Natural killer cell treated with Interleukin-12 subunit alpha and Interleukin-12 subunit beta and Interleukin-15 and Interleukin-18, amount 100 ng/mL, for 72 hours (primary cell): ENCODE measurements at regions not wholly inside any gene's neighbourhood (a gene's known extent, or its start where the extent isn't known, plus 50 kb on each side); places are given as distances from the start of the nearest gene placed in this dataset.
"Not testable (repeated sequence)": the region's sequence is repeated elsewhere in the genome, so short reads cannot be mapped to it uniquely, and the experiment has no call there.

Experiments
- ATAC-seq, 2 donors: fragments of 150-1000 bp; cut with Tn5 transposase in 1 of 2; sonication (Bioruptor Pico), chemical (Tn5 transposase) in 1 of 2; 2 replicates each; pipeline ENCODE4 v1.10.0; 2021
- DNase-seq: peaks from one replicate; pipeline ENCODE4 v3.0.0; 2022; ENCODE audit warnings: low spot score
- H3K27ac Mint-ChIP-seq, 2 donors: 1 replicate in 1 of 2; 2 replicates in 1 of 2; pipeline ENCODE4 v1.8.0; 2022; ENCODE audit warnings: mixed read lengths in 2 of 2, mild to moderate bottlenecking in 1 of 2, moderate library complexity in 1 of 2
- H3K27me3 Mint-ChIP-seq, 2 donors: 1 replicate in 1 of 2; 2 replicates in 1 of 2; pipeline ENCODE4 v1.8.0; 2022; ENCODE audit warnings: mixed read lengths in 2 of 2
- H3K36me3 Mint-ChIP-seq: one replicate; pipeline ENCODE4 v1.8.0; 2022; ENCODE audit warnings: mixed read lengths
- H3K4me1 Mint-ChIP-seq, 2 donors: 1 replicate in 1 of 2; 2 replicates in 1 of 2; pipeline ENCODE4 v1.8.0; 2022; ENCODE audit warnings: low read depth in 2 of 2, mixed read lengths in 2 of 2, mild to moderate bottlenecking in 1 of 2
- H3K4me3 Mint-ChIP-seq: one replicate; pipeline ENCODE4 v1.8.0; 2022; ENCODE audit warnings: mixed read lengths
- H3K9me3 Mint-ChIP-seq: 2 replicates; pipeline ENCODE4 v1.8.0; 2022; ENCODE audit warnings: mixed read lengths

- no peak overlapping the region for H3K27ac Mint-ChIP-seq
- no peak for DNase-seq
- no peaks in the 10 kb centered on the region for H3K4me1 Mint-ChIP-seq
- H3K4me3 Mint-ChIP-seq, result no peak overlapping the region
- no peak for ATAC-seq
- no peaks in the 10 kb centered on the region for H3K36me3 Mint-ChIP-seq
- peaks cover 12% of the 10 kb centered on the region for H3K9me3 Mint-ChIP-seq
- no peaks in the 10 kb centered on the region for H3K27me3 Mint-ChIP-seq
These were observed 141.8 kb downstream of the SIM1 start for GRCh38 chr6:100322886-100323285.

- DNase-seq, result no peak
- ATAC-seq, result no peak
- Mint-ChIP-seq H3K27me3 (no peaks in the 10 kb centered on the region), H3K9me3 (peaks cover 12% of the 10 kb centered on the region), H3K27ac (no peak overlapping the region), H3K36me3 (no peaks in the 10 kb centered on the region), H3K4me1 (no peaks in the 10 kb centered on the region), H3K4me3 (no peak overlapping the region)
These were observed 144.0 kb downstream of the SIM1 start for GRCh38 chr6:100320686-100321085.

GRCh38 chr6:100317031-100317430 is 147.7 kb downstream of the SIM1 start:
- DNase-seq (no peak), ATAC-seq (no peak)
- H3K27ac Mint-ChIP-seq, result no peak overlapping the region
- peaks cover 12% of the 10 kb centered on the region for H3K9me3 Mint-ChIP-seq
- H3K36me3 Mint-ChIP-seq, result no peaks in the 10 kb centered on the region
- H3K27me3 Mint-ChIP-seq, result peaks cover 0 to 9% of the 10 kb centered on the region in 2 donors
- no peak overlapping the region for H3K4me3 Mint-ChIP-seq
- H3K4me1 Mint-ChIP-seq, result no peaks in the 10 kb centered on the region

GRCh38 chr6:100314186-100314585 is 150.5 kb downstream of the SIM1 start:
- ATAC-seq, result no peak
- Mint-ChIP-seq H3K27me3 (peaks cover 0 to 9% of the 10 kb centered on the region in 2 donors), H3K4me3 (no peak overlapping the region), H3K4me1 (no peaks in the 10 kb centered on the region), H3K36me3 (no peaks in the 10 kb centered on the region), H3K27ac (no peak overlapping the region), H3K9me3 (peaks cover 2% of the 10 kb centered on the region)
- DNase-seq, result no peak

GRCh38 chr6:100311707-100312251 is 152.9 kb downstream of the SIM1 start:
- H3K36me3 Mint-ChIP-seq, result no peaks in the 10 kb centered on the region
- no peak overlapping the region for H3K4me3 Mint-ChIP-seq
- ATAC-seq (no peak), DNase-seq (no peak)
- H3K27me3 Mint-ChIP-seq, result peaks cover 0 to 16% of the 10 kb centered on the region in 2 donors
- H3K4me1 Mint-ChIP-seq, result no peaks in the 10 kb centered on the region
- no peak overlapping the region for H3K27ac Mint-ChIP-seq
- no peaks in the 10 kb centered on the region for H3K9me3 Mint-ChIP-seq

GRCh38 chr6:100309174-100309573 is 155.5 kb downstream of the SIM1 start:
- peaks cover 0 to 16% of the 10 kb centered on the region in 2 donors for H3K27me3 Mint-ChIP-seq
- DNase-seq (no peak), ATAC-seq (no peak)
- no peaks in the 10 kb centered on the region for H3K9me3 Mint-ChIP-seq
- no peaks in the 10 kb centered on the region for H3K4me1 Mint-ChIP-seq
- H3K36me3 Mint-ChIP-seq, result no peaks in the 10 kb centered on the region
- H3K27ac Mint-ChIP-seq, result no peak overlapping the region
- no peak overlapping the region for H3K4me3 Mint-ChIP-seq

GRCh38 chr6:100307561-100307960 is 157.2 kb downstream of the SIM1 start:
- H3K9me3 Mint-ChIP-seq, result no peaks in the 10 kb centered on the region
- H3K4me3 Mint-ChIP-seq, result no peak overlapping the region
- peaks cover 0 to 8% of the 10 kb centered on the region in 2 donors for H3K27me3 Mint-ChIP-seq
- ATAC-seq (no peak), DNase-seq (no peak)
- H3K27ac Mint-ChIP-seq, result no peak overlapping the region
- no peaks in the 10 kb centered on the region for H3K4me1 Mint-ChIP-seq
- H3K36me3 Mint-ChIP-seq, result no peaks in the 10 kb centered on the region

- DNase-seq, result no peak
- ATAC-seq, result no peak
- Mint-ChIP-seq H3K27ac (no peak overlapping the region), H3K36me3 (no peaks in the 10 kb centered on the region), H3K4me1 (no peaks in the 10 kb centered on the region), H3K27me3 (peaks cover 0 to 8% of the 10 kb centered on the region in 2 donors), H3K9me3 (no peaks in the 10 kb centered on the region), H3K4me3 (no peak overlapping the region)
These were observed 159.4 kb downstream of the SIM1 start for GRCh38 chr6:100305209-100305869.

GRCh38 chr6:100304575-100304974 is 160.1 kb downstream of the SIM1 start:
- Mint-ChIP-seq H3K27me3 (peaks cover 0 to 8% of the 10 kb centered on the region in 2 donors), H3K9me3 (no peaks in the 10 kb centered on the region), H3K36me3 (no peaks in the 10 kb centered on the region), H3K4me1 (no peaks in the 10 kb centered on the region), H3K27ac (no peak overlapping the region), H3K4me3 (no peak overlapping the region)
- DNase-seq (no peak), ATAC-seq (no peak)

- DNase-seq (no peak), ATAC-seq (no peak)
- H3K27me3 Mint-ChIP-seq, result no peaks in the 10 kb centered on the region
- H3K9me3 Mint-ChIP-seq, result no peaks in the 10 kb centered on the region
- no peaks in the 10 kb centered on the region for H3K36me3 Mint-ChIP-seq
- no peaks in the 10 kb centered on the region for H3K4me1 Mint-ChIP-seq
- H3K27ac Mint-ChIP-seq, result no peak overlapping the region
- H3K4me3 Mint-ChIP-seq, result no peak overlapping the region
These were observed 163.0 kb downstream of the SIM1 start for GRCh38 chr6:100301731-100302130.

GRCh38 chr6:100300221-100300736 is 164.4 kb downstream of the SIM1 start:
- H3K27ac Mint-ChIP-seq, result no peak overlapping the region
- ATAC-seq, result no peak
- H3K27me3 Mint-ChIP-seq, result no peaks in the 10 kb centered on the region
- H3K4me3 Mint-ChIP-seq, result no peak overlapping the region
- peaks cover 3% of the 10 kb centered on the region for H3K9me3 Mint-ChIP-seq
- H3K4me1 Mint-ChIP-seq, result no peaks in the 10 kb centered on the region
- no peak for DNase-seq
- H3K36me3 Mint-ChIP-seq, result no peaks in the 10 kb centered on the region

GRCh38 chr6:100296810-100297544 is 167.7 kb downstream of the SIM1 start:
- H3K4me3 Mint-ChIP-seq, result no peak overlapping the region
- H3K36me3 Mint-ChIP-seq, result no peaks in the 10 kb centered on the region
- peaks cover 3% of the 10 kb centered on the region for H3K9me3 Mint-ChIP-seq
- H3K4me1 Mint-ChIP-seq, result no peaks in the 10 kb centered on the region
- ATAC-seq, result no peak
- no peak for DNase-seq
- H3K27me3 Mint-ChIP-seq, result no peaks in the 10 kb centered on the region
- no peak overlapping the region for H3K27ac Mint-ChIP-seq

- H3K36me3 Mint-ChIP-seq, H3K27me3 Mint-ChIP-seq, H3K4me1 Mint-ChIP-seq, ATAC-seq, DNase-seq, H3K27ac Mint-ChIP-seq, H3K4me3 Mint-ChIP-seq, H3K9me3 Mint-ChIP-seq: not testable (repeated sequence)
These were observed 169.5 kb downstream of the SIM1 start for GRCh38 chr6:100295172-100295571.

- peaks cover 0 to 3% of the 10 kb centered on the region in 2 donors for H3K27me3 Mint-ChIP-seq
- H3K4me1 Mint-ChIP-seq, result no peaks in the 10 kb centered on the region
- DNase-seq, result no peak
- H3K27ac Mint-ChIP-seq, result no peak overlapping the region
- no peak overlapping the region for H3K4me3 Mint-ChIP-seq
- H3K9me3 Mint-ChIP-seq, result no peaks in the 10 kb centered on the region
- H3K36me3 Mint-ChIP-seq, result no peaks in the 10 kb centered on the region
- ATAC-seq, result no peak
These were observed 175.4 kb downstream of the SIM1 start for GRCh38 chr6:100289285-100289684.
